Coronary artery (tissue), 2 donors: ENCODE measurements at regions not wholly inside any gene's neighbourhood (a gene's known extent, or its start where the extent isn't known, plus 50 kb on each side); places are given as distances from the start of the nearest gene placed in this dataset.
A peak's percentile ranks its signal among the peaks of the same experiment; 100 is the strongest.

Experiments
- DNase-seq: peaks from one replicate; pipeline ENCODE4 v3.0.0-alpha.2; 2017; ENCODE audit warnings: low spot score
- H3K27ac ChIP-seq, 2 donors: fragments of 200-600 bp; sonication (generic); one replicate each; pipeline ENCODE4 v1.5.1; 2016 to 2019
- H3K4me3 ChIP-seq: fragments of 200-600 bp; sonication (generic); 2 replicates; pipeline ENCODE4 v1.5.1; 2016; ENCODE audit warnings: mild to moderate bottlenecking, moderate library complexity
- TF ChIP-seq, protein P1 (sequence below): fragments of 200-600 bp; sonication (generic); IDR thresholded peaks from one replicate; pipeline ENCODE4 v1.5.1; 2019; ENCODE audit warnings: antibody characterized with exemption

- no peak overlapping the region for H3K4me3 ChIP-seq
- peak; percentile 21 for DNase-seq
- TF ChIP-seq, protein P1, sequence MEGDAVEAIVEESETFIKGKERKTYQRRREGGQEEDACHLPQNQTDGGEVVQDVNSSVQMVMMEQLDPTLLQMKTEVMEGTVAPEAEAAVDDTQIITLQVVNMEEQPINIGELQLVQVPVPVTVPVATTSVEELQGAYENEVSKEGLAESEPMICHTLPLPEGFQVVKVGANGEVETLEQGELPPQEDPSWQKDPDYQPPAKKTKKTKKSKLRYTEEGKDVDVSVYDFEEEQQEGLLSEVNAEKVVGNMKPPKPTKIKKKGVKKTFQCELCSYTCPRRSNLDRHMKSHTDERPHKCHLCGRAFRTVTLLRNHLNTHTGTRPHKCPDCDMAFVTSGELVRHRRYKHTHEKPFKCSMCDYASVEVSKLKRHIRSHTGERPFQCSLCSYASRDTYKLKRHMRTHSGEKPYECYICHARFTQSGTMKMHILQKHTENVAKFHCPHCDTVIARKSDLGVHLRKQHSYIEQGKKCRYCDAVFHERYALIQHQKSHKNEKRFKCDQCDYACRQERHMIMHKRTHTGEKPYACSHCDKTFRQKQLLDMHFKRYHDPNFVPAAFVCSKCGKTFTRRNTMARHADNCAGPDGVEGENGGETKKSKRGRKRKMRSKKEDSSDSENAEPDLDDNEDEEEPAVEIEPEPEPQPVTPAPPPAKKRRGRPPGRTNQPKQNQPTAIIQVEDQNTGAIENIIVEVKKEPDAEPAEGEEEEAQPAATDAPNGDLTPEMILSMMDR = no peak
- no peak overlapping the region for H3K27ac ChIP-seq
Measured at GRCh38 chr7:35550831-35551230, 144.1 kb downstream of the HERPUD2 start.

DNA sequence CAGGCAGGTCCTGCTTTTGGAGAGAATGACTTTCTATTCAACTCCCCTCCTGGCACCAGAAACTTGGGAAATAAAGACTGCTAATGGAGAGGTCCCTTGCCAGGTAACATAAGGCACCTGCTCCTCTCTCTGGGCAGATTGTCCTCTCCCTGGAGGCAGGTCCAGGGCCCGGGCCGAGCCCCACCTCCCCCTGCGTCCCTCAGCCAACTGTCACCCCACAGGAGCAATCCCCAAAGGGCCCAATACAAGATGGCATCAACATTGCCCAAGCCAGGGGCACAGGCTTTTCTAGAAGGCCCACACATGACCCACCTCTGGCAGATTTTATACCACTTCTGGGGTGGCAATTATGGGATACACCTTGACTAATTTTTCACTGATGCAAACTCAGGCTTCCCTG, 145.2 kb downstream of the HERPUD2 start:
- TF ChIP-seq, protein P1 = no peak

GRCh38 chr7:35548291-35548690, 146.6 kb downstream of the HERPUD2 start:
- TF ChIP-seq, protein P1 = no peak
- Histone ChIP-seq H3K27ac (no peak overlapping the region), H3K4me3 (no peak overlapping the region)
- no peak for DNase-seq

More for the DNA sequence above, 145.2 kb downstream of the HERPUD2 start:
- Histone ChIP-seq H3K27ac (no peak overlapping the region), H3K4me3 (no peak overlapping the region)
- DNase-seq = peak; percentile 12

DNA sequence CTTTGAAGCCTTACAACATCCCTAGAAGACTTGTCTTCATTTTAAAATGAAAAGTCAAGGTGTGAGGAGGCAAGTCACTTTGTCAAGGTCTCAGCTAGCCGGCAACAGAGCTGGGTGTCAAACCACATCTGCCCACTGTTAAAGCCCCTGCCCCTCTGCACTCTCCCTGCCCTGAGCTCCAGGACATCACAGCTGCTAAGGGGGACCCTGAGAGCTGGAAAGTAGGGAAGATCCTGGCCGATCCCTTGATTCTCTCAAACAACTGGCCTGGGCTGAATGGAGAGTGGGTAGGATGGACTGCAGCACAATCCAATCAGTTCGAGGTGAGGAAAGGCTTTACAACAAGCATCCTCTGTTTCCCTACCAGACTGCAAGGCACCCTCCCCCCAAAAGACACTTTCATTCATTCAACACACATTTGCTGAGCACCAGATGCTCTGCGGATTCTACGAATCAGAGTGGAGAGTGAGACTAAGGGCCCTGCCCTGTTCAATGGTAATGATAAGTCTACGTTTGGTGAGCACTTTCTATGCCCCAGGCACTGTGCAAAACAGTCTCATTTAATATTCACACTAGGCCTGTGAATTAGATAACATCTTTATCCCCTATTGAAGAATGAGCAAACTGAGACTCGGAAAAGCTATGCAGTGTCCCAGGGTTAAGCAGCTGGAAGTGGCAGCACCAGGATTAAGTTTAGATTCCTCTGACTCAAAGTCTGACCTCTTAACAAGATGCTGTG, 148.1 kb downstream of the HERPUD2 start:
- no peak for DNase-seq
- Histone ChIP-seq H3K27ac (no peak overlapping the region), H3K4me3 (no peak overlapping the region)
- TF ChIP-seq, protein P1 = no peak

GRCh38 chr7:35545831-35546230, 149.1 kb downstream of the HERPUD2 start:
- no peak for DNase-seq
- TF ChIP-seq, protein P1 = no peak
- H3K4me3 ChIP-seq = no peak overlapping the region
- no peak overlapping the region for H3K27ac ChIP-seq

- H3K27ac ChIP-seq = no peak overlapping the region
- H3K4me3 ChIP-seq = no peak overlapping the region
- TF ChIP-seq, protein P1 = no peak
- DNase-seq = no peak
Measured at GRCh38 chr7:35544028-35544742, 150.8 kb downstream of the HERPUD2 start.
